H7 (cell line): ENCODE measurements at regions not wholly inside any gene's neighbourhood (a gene's known extent, or its start where the extent isn't known, plus 50 kb on each side); places are given as distances from the start of the nearest gene placed in this dataset.
"Not testable (repeated sequence)": the region's sequence is repeated elsewhere in the genome, so short reads cannot be mapped to it uniquely, and the experiment has no call there.

Experiments used
- DNase-seq: peaks from one replicate; pipeline ENCODE4 v3.0.0; 2012
- H3K27me3 ChIP-seq: 2 replicates; pipeline ENCODE4 v1.6.0; 2011; ENCODE audit warnings: mild to moderate bottlenecking, low read length; ENCODE audit not compliant: control insufficient read depth, insufficient read depth
- H3K36me3 ChIP-seq: replicated peaks from 2 replicates; pipeline ENCODE4 v1.5.1; 2011; ENCODE audit warnings: low read length; ENCODE audit not compliant: control insufficient read depth, insufficient read depth
- H3K4me3 ChIP-seq: 2 replicates; pipeline ENCODE4 v1.5.1; 2011; ENCODE audit warnings: low read depth, mild to moderate bottlenecking, control low read depth, low read length, moderate library complexity; ENCODE audit not compliant: insufficient read depth

GRCh38 chr2:185255566-185255965 lies 483.0 kb upstream of the FSIP2 start:
- Histone ChIP-seq H3K36me3 (no peaks in the 10 kb centered on the region), H3K4me3 (no peak overlapping the region), H3K27me3 (no peaks in the 10 kb centered on the region)
- DNase-seq = no peak

- Histone ChIP-seq H3K27me3 (no peaks in the 10 kb centered on the region), H3K4me3 (no peak overlapping the region), H3K36me3 (no peaks in the 10 kb centered on the region)
- no peak for DNase-seq
Measured at GRCh38 chr2:185265747-185266146, 472.9 kb upstream of the FSIP2 start.

- Histone ChIP-seq H3K4me3 (no peak overlapping the region), H3K36me3 (no peaks in the 10 kb centered on the region), H3K27me3 (no peaks in the 10 kb centered on the region)
- DNase-seq = no peak
Measured at GRCh38 chr2:185268651-185269050, 470.0 kb upstream of the FSIP2 start.

- DNase-seq = no peak
- H3K36me3 ChIP-seq = no peaks in the 10 kb centered on the region
- H3K4me3 ChIP-seq = no peak overlapping the region
- H3K27me3 ChIP-seq = no peaks in the 10 kb centered on the region
Measured at GRCh38 chr2:185274718-185275484, 463.7 kb upstream of the FSIP2 start.

GRCh38 chr2:185275979-185276378 lies 462.6 kb upstream of the FSIP2 start:
- DNase-seq, H3K27me3 ChIP-seq: not testable (repeated sequence)

GRCh38 chr2:185278761-185279160 lies 459.8 kb upstream of the FSIP2 start:
- Histone ChIP-seq H3K36me3 (no peaks in the 10 kb centered on the region), H3K27me3 (no peaks in the 10 kb centered on the region), H3K4me3 (no peak overlapping the region)
- no peak for DNase-seq

More at GRCh38 chr2:185275979-185276378, 462.6 kb upstream of the FSIP2 start:
- H3K4me3 ChIP-seq, H3K36me3 ChIP-seq: not testable (repeated sequence)

- H3K36me3 ChIP-seq = no peaks in the 10 kb centered on the region
- no peak overlapping the region for H3K4me3 ChIP-seq
- no peak for DNase-seq
- no peaks in the 10 kb centered on the region for H3K27me3 ChIP-seq
Measured at GRCh38 chr2:185279999-185280398, 458.6 kb upstream of the FSIP2 start.

- Histone ChIP-seq H3K27me3 (no peaks in the 10 kb centered on the region), H3K4me3 (no peak overlapping the region), H3K36me3 (no peaks in the 10 kb centered on the region)
- DNase-seq = no peak
Measured at GRCh38 chr2:185284696-185285095, 453.9 kb upstream of the FSIP2 start.

GRCh38 chr2:185290012-185290411 lies 448.6 kb upstream of the FSIP2 start:
- not testable (repeated sequence) for DNase-seq, H3K4me3 ChIP-seq, H3K27me3 ChIP-seq, H3K36me3 ChIP-seq

- H3K36me3 ChIP-seq = no peaks in the 10 kb centered on the region
- no peaks in the 10 kb centered on the region for H3K27me3 ChIP-seq
- DNase-seq = peak; percentile 1
- no peak overlapping the region for H3K4me3 ChIP-seq
Measured at GRCh38 chr2:185291035-185291647, 447.5 kb upstream of the FSIP2 start.

- no peak overlapping the region for H3K4me3 ChIP-seq
- no peak for DNase-seq
- H3K36me3 ChIP-seq = no peaks in the 10 kb centered on the region
- no peaks in the 10 kb centered on the region; the same call in 1 of the 2 replicates for H3K27me3 ChIP-seq
Measured at GRCh38 chr2:185299867-185300266, 438.7 kb upstream of the FSIP2 start.

- Histone ChIP-seq H3K4me3 (no peak overlapping the region), H3K27me3 (no peaks in the 10 kb centered on the region), H3K36me3 (no peaks in the 10 kb centered on the region)
- DNase-seq = no peak
Measured at GRCh38 chr2:185306119-185306518, 432.5 kb upstream of the FSIP2 start.

- H3K4me3 ChIP-seq = no peak overlapping the region
- no peak for DNase-seq
- no peaks in the 10 kb centered on the region for H3K36me3 ChIP-seq
- no peaks in the 10 kb centered on the region for H3K27me3 ChIP-seq
Measured at GRCh38 chr2:185316383-185316782, 422.2 kb upstream of the FSIP2 start.

GRCh38 chr2:185318271-185318724 lies 420.3 kb upstream of the FSIP2 start:
- Histone ChIP-seq H3K36me3 (no peaks in the 10 kb centered on the region), H3K4me3 (no peak overlapping the region), H3K27me3 (no peaks in the 10 kb centered on the region)
- DNase-seq = no peak

GRCh38 chr2:185335879-185336278 lies 402.7 kb upstream of the FSIP2 start:
- H3K4me3 ChIP-seq = no peak overlapping the region
- no peaks in the 10 kb centered on the region for H3K36me3 ChIP-seq
- no peaks in the 10 kb centered on the region for H3K27me3 ChIP-seq
- DNase-seq = no peak
